ENCODE measurements at regions not wholly inside any gene's neighbourhood (a gene's known extent, or its start where the extent isn't known, plus 50 kb on each side); places are given as distances from the start of the nearest gene placed in this dataset.

- TF ChIP-seq CTCF (IDR thresholded peaks at IDR 0.05; ENCODE audit: control extremely low read depth in 1 of 3, insufficient read depth in 1 of 3, low read depth in 1 of 3, low read length in 3 of 3) (no peak), ASH2L (IDR thresholded peaks at IDR 0.05; ENCODE audit: low read length) (no peak), RFX5 (IDR thresholded peaks at IDR 0.05; ENCODE audit: borderline replicate concordance, low read depth, low read length) (no peak), POLR2AphosphoS5 (IDR thresholded peaks at IDR 0.05; ENCODE audit: low read depth, low read length) (no peak), SP2 (IDR thresholded peaks at IDR 0.05; ENCODE audit: low read length) (no peak), GTF2F1 (IDR thresholded peaks at IDR 0.05; ENCODE audit: borderline replicate concordance, low read depth, low read length) (no peak), HDAC2 (IDR thresholded peaks at IDR 0.05; ENCODE audit: borderline replicate concordance in 1 of 2, low read depth in 2 of 2, low read length in 2 of 2) (no peak), CBX5 (IDR thresholded peaks at IDR 0.05; ENCODE audit: low read depth, low read length) (no peak), NRF1 (IDR thresholded peaks at IDR 0.05; ENCODE audit: low read depth, low read length) (no peak)
These were observed 162.6 kb downstream of the KCNE4 start for GRCh38 chr2:223214394-223215253.

Measured in H1 (cell line).